Astrocyte of the cerebellum (primary cell): ENCODE measurements at regions not wholly inside any gene's neighbourhood (a gene's known extent, or its start where the extent isn't known, plus 50 kb on each side); places are given as distances from the start of the nearest gene placed in this dataset.

Source experiments
- DNase-seq: peaks from one replicate; pipeline ENCODE4 v3.0.0-alpha.2; 2011; ENCODE audit warnings: low read depth
- H3K4me3 ChIP-seq: 2 replicates; pipeline ENCODE4 v1.5.1; 2011; ENCODE audit warnings: mild to moderate bottlenecking, low read depth, low read length, moderate library complexity
- CTCF ChIP-seq: IDR thresholded peaks from 2 replicates; pipeline ENCODE4 v1.5.1; 2012; ENCODE audit warnings: low read length, low read depth, moderate library complexity, mild to moderate bottlenecking; ENCODE audit errors: missing control alignments
- in situ Hi-C: cut with HindIII; loops from 2 replicates; pipeline ENCODE4 v1.10.0; 2017; ENCODE audit warnings: low sequenced_read_pairs

DNA sequence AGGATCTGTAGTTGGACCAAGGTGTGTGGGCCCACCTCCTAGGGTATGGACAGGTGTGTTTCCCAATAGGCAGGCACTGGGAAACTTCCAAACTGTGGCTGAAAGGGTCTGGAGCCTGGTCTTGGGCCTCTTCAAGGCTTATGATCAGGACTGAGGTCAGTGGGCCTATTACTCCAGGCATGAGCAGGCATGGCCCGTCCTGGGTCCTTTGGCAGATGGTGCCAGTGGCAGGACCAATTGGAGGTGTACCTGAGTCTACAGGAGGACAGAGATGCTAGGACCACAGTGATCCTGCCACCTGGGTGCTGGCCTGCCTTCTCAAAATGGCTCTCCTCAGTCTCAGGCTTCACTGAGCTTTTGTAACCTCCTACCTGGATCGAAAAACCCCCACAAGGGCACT is 95.4 kb downstream of the RAB18 start:
- in situ Hi-C loops = no loop called here

GRCh38 chr10:27600930-27601329 is 96.8 kb downstream of the RAB18 start:
- no peak overlapping the region for H3K4me3 ChIP-seq
- TF ChIP-seq CTCF = no peak
- in situ Hi-C loops = no loop called here
- DNase-seq = no peak

More for the DNA sequence above, 95.4 kb downstream of the RAB18 start:
- no peak overlapping the region for H3K4me3 ChIP-seq
- no peak for TF ChIP-seq CTCF
- DNase-seq = no peak

DNA sequence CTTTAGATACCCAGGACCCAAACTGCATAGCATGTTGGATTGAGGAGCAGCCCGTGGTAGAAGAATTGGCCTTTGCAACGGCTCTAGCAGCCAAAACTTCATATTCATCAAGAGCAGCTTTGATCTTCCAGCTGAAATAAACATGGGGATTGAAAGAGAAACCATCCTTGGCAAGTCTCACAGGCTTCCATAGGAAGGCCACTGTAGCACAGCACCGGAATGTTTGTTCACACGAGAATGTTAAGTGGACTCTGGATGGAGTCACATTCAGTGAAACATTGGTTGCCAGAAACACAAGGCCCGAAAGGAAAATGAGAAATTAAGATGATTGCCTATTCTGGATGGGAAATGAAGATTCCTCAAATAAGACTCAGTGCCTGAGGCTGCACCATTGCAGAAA is 97.4 kb downstream of the RAB18 start:
- in situ Hi-C loops = no loop called here
- DNase-seq = no peak
- no peak overlapping the region for H3K4me3 ChIP-seq
- no peak for TF ChIP-seq CTCF

DNA sequence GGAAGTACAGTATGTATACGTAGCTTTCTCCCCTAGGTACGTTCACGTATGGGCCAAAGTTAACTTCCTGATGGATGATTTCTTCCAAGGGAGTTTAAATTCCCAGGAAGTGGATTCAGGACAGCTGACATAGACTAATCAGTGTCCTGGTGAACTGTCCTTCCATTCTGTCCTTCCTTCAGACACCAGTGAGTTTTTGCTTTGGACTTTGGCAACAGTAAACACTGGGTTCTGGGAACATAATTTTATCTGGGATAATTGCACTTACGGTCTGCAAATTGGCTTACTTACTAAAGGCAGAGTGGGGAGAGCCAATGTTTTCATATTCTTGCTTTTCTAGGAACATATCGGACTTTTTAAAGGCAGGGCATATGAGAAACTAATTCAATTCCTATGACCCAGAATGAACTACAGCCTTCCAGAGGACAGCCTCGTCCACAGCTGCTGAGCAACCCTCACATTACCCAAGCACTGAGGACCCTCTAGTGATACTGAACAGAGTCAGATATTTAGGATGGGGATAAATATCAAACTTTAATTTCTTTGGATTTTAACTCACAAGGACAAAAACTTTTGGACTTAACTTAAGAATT is 97.9 kb downstream of the RAB18 start:
- no peak for TF ChIP-seq CTCF
- no peak overlapping the region for H3K4me3 ChIP-seq
- no peak for DNase-seq
- in situ Hi-C loops = no loop called here

DNA sequence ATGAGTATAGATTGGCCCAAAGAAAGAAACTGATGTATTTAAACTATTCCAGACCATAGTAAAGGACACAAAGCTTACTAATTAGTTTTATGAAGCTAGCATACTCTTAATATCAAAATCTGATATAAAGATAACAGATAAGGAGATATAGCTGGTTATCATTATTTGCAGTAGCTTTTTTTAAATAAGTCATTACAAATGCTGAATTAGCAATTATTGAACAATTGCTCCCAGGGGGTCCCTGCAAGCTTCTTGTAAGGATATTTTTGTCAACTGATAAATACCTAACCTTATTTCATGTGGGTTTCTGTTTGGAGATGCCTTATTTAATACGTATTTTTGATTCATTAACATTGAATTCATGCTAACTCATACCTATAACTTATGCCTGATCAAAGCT is 99.0 kb downstream of the RAB18 start:
- no peak overlapping the region for H3K4me3 ChIP-seq
- in situ Hi-C loops = no loop called here
- no peak for DNase-seq
- no peak for TF ChIP-seq CTCF

DNA sequence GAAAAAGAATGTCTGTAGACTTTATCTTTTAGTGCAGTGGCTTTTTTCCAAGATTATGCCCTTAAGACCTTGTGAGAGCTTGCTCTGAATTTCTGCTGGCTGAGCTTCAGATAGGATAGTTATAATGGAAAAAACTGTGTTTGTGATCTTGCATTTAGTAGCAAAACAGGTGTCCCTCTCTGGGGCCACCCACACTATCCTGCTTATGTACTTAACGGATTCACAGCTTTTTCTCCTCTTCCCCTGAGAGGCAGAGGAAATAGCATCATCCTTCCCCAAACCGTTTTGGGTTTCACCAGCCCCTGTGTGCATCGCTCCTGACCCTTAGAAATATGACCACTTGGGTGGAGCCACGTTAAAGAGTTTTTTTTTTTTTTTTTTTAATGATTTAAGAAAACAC is 101.2 kb downstream of the RAB18 start:
- H3K4me3 ChIP-seq = no peak overlapping the region
- DNase-seq = no peak
- in situ Hi-C loops = no loop called here
- TF ChIP-seq CTCF = no peak

- TF ChIP-seq CTCF = no peak
- H3K4me3 ChIP-seq = no peak overlapping the region
- in situ Hi-C loops = no loop called here
- no peak for DNase-seq
Measured at GRCh38 chr10:27607591-27607990, 103.5 kb downstream of the RAB18 start.
